Smooth muscle cell (in vitro differentiated cells): ENCODE measurements at regions not wholly inside any gene's neighbourhood (a gene's known extent, or its start where the extent isn't known, plus 50 kb on each side); places are given as distances from the start of the nearest gene placed in this dataset.

Source experiments
- DNase-seq: peaks from one replicate; lab custom pipeline; 2025; ENCODE audit not compliant: unreplicated experiment; lab: John Stamatoyannopoulos, UW
- H2AFZ ChIP-seq: fragments of 200-600 bp; sonication (generic); 2 replicates; pipeline ENCODE4 v1.6.0; 2016; ENCODE audit warnings: antibody characterized with exemption, low read depth, mild to moderate bottlenecking
- H3F3A ChIP-seq: fragments of 200-600 bp; sonication (generic); 2 replicates; pipeline ENCODE4 v1.6.0; 2017; ENCODE audit warnings: antibody characterized with exemption, low read depth
- H3K27ac ChIP-seq: fragments of 200-600 bp; sonication (generic); 2 replicates; pipeline ENCODE4 v1.5.1; 2016; ENCODE audit warnings: low read depth, mild to moderate bottlenecking
- H3K27me3 ChIP-seq: fragments of 200-600 bp; sonication (generic); 2 replicates; pipeline ENCODE4 v1.6.1; 2016; ENCODE audit warnings: low read depth, mild to moderate bottlenecking
- H3K36me3 ChIP-seq: fragments of 200-600 bp; sonication (generic); 2 replicates; pipeline ENCODE4 v1.5.1; 2016; ENCODE audit warnings: low read depth
- H3K4me1 ChIP-seq: fragments of 200-600 bp; sonication (generic); 2 replicates; pipeline ENCODE4 v1.5.1; 2016; ENCODE audit warnings: low read depth
- H3K4me2 ChIP-seq: fragments of 200-600 bp; sonication (generic); 2 replicates; pipeline ENCODE4 v1.6.0; 2016; ENCODE audit warnings: mild to moderate bottlenecking
- H3K4me3 ChIP-seq: fragments of 200-600 bp; sonication (generic); 2 replicates; pipeline ENCODE4 v1.5.1; 2016; ENCODE audit warnings: mild to moderate bottlenecking
- H3K79me2 ChIP-seq: fragments of 200-600 bp; sonication (generic); 2 replicates; pipeline ENCODE4 v1.6.0; 2016; ENCODE audit warnings: low read depth, mild to moderate bottlenecking
- H3K9ac ChIP-seq: fragments of 200-600 bp; sonication (generic); 2 replicates; pipeline ENCODE4 v1.6.0; 2016; ENCODE audit warnings: low read depth
- H3K9me3 ChIP-seq: fragments of 200-600 bp; sonication (generic); replicated peaks from 2 replicates; pipeline ENCODE4 v1.5.1; 2016; ENCODE audit warnings: low read depth
- H4K20me1 ChIP-seq: fragments of 200-600 bp; sonication (generic); 2 replicates; pipeline ENCODE4 v1.6.0; 2016; ENCODE audit warnings: low read depth
- WGBS: methylation state at CpG from one replicate; pipeline ENCODE4 v1.1.7; 2016; ENCODE audit warnings: low lambda C conversion rate; 5-methylcytosine and 5-hydroxymethylcytosine counted together
- TF ChIP-seq, protein P1 (sequence below): fragments of 200-600 bp; sonication (generic); IDR thresholded peaks from 2 replicates; pipeline ENCODE4 v1.5.1; 2017; ENCODE audit warnings: borderline replicate concordance, mild to moderate bottlenecking, antibody characterized with exemption; ENCODE audit not compliant: insufficient read depth, poor library complexity, severe bottlenecking

DNA sequence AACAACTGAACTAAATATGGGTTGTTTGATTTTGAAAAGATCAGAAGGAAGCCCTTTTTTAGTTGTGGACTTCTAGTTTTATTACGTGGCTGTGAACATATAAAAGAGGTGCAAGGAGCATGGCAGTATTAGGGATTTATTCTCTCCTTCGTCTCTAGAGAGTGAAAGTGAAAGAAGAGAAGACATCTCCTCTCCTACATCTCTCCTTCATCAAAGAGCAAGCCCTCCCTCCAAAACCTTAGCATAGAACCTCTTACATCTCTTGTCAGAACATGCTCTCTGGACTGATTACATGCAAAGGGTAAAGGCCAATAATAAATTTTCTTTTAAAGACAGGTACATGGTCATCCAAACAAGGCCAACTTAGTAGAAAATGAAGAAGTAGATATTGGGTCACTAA, 184.3 kb upstream of the IRX1 start:
- peaks cover 3% of the 10 kb centered on the region for H3K9me3 ChIP-seq
- H3K27ac ChIP-seq: no peak overlapping the region
- H3K4me1 ChIP-seq: no peaks in the 10 kb centered on the region
- no peak for DNase-seq
- H2AFZ ChIP-seq: no peak overlapping the region
- no peaks in the 10 kb centered on the region for H3K36me3 ChIP-seq
- H3K9ac ChIP-seq: no peak overlapping the region
- H3F3A ChIP-seq: no peaks in the 10 kb centered on the region
- no peaks in the 10 kb centered on the region for H4K20me1 ChIP-seq
- no peaks in the 10 kb centered on the region for H3K79me2 ChIP-seq
- no peak overlapping the region for H3K4me3 ChIP-seq
- TF ChIP-seq, protein P1, sequence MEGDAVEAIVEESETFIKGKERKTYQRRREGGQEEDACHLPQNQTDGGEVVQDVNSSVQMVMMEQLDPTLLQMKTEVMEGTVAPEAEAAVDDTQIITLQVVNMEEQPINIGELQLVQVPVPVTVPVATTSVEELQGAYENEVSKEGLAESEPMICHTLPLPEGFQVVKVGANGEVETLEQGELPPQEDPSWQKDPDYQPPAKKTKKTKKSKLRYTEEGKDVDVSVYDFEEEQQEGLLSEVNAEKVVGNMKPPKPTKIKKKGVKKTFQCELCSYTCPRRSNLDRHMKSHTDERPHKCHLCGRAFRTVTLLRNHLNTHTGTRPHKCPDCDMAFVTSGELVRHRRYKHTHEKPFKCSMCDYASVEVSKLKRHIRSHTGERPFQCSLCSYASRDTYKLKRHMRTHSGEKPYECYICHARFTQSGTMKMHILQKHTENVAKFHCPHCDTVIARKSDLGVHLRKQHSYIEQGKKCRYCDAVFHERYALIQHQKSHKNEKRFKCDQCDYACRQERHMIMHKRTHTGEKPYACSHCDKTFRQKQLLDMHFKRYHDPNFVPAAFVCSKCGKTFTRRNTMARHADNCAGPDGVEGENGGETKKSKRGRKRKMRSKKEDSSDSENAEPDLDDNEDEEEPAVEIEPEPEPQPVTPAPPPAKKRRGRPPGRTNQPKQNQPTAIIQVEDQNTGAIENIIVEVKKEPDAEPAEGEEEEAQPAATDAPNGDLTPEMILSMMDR: no peak
- 76% methylated on average over 2 of the region's 2 CpGs for WGBS
- H3K4me2 ChIP-seq: no peak overlapping the region
- H3K27me3 ChIP-seq: no peaks in the 10 kb centered on the region

DNA sequence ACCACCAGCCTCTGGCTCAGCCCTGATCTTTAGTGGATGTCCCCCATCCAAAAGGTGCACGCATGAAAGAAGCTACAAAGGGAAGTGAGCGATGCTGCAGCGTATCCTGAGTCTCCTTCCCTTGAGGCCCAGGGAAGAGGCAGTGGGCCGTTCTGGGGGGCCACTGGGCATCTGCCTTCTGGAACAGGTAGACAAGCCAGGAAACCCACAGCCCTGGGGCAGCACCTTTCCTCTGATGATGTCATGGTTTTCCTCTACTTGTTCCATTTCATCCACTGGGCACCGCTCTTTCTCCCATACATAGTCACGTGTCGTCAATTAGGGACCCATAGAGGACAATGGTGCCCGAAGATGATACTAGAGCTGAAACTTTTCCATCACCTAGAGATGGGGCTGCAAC, 194.0 kb upstream of the IRX1 start:
- TF ChIP-seq, protein P1: no peak
- H2AFZ ChIP-seq: no peak overlapping the region
- no peak overlapping the region for H3K4me2 ChIP-seq
- 77% methylated on average over 8 of the region's 8 CpGs for WGBS
- H3K36me3 ChIP-seq: no peaks in the 10 kb centered on the region
- H3K27ac ChIP-seq: no peak overlapping the region
- no peak overlapping the region for H3K4me3 ChIP-seq
- H3K9me3 ChIP-seq: no peaks in the 10 kb centered on the region
- no peaks in the 10 kb centered on the region for H3K79me2 ChIP-seq
- no peaks in the 10 kb centered on the region for H4K20me1 ChIP-seq
- no peak overlapping the region for H3K9ac ChIP-seq
- DNase-seq: no peak
- H3F3A ChIP-seq: no peaks in the 10 kb centered on the region
- no peaks in the 10 kb centered on the region for H3K4me1 ChIP-seq
- no peaks in the 10 kb centered on the region for H3K27me3 ChIP-seq

DNA sequence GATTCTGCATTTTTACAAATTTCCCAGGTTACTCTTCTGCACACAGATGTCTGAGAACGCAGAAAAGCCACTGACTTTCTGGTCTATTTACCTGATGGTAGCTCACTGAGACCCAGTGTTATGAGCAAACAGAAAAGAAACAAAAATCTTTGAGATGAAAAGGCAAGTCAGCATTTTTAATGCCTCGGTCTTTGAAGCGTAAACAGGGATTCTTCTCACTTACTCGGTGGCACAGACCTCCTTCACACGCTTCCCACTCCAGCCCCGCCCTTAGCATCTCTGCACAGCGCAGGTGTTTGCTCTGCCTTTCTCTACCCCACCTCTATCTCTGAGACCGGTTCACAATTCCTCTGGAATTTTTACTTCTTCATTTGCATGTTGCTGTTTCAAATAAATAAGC, 195.0 kb upstream of the IRX1 start:
- H3K4me2 ChIP-seq: no peak overlapping the region
- no peaks in the 10 kb centered on the region for H3F3A ChIP-seq
- no peak overlapping the region for H3K27ac ChIP-seq
- TF ChIP-seq, protein P1: no peak
- H3K79me2 ChIP-seq: no peaks in the 10 kb centered on the region
- no peaks in the 10 kb centered on the region for H4K20me1 ChIP-seq
- H3K4me1 ChIP-seq: peaks cover under 1% of the 10 kb centered on the region
- no peaks in the 10 kb centered on the region for H3K36me3 ChIP-seq
- no peak overlapping the region for H3K4me3 ChIP-seq
- H3K9me3 ChIP-seq: no peaks in the 10 kb centered on the region
- no peaks in the 10 kb centered on the region for H3K27me3 ChIP-seq
- no peak for DNase-seq
- H3K9ac ChIP-seq: no peak overlapping the region
- no peak overlapping the region for H2AFZ ChIP-seq
- 89% methylated on average over 8 of the region's 8 CpGs for WGBS

DNA sequence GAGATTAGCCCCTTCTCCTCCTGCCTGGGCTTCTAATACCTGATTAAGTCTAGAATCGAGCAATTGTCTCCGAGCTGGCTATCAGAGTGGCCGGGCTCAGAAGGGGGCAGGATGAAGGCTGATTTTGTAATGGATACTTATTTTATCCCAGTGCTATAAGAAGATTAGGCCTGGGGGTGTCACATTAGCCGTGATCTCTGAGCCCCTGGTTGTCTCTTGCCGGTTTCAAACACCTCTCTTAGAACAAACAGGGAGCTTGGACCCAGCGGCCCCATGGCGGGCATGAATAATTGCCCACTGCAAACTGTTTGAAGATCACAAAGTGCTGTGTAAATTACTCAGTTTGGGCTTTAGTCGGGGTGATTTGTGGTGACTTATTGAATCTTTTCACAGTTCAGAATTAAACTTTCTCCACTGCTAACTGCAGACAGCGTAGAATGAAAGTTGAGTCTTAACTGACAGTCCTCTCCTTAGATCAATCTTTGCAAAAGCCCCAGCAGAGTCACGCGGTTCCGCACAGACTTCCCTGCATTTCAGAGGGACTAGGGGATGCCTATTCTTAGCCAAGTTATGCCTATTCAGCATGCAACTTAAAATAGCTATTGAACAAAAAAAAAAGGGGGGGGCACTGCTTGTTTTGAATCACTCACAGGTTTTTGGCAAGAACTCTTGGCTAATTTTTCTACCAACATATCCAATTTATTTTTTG, 200.6 kb upstream of the IRX1 start:
- Histone ChIP-seq H4K20me1 (no peaks in the 10 kb centered on the region), H3K27ac (no peak overlapping the region), H3K9me3 (no peaks in the 10 kb centered on the region), H3K4me1 (peaks cover 6% of the 10 kb centered on the region), H3K27me3 (peaks cover 7% of the 10 kb centered on the region), H3K4me3 (no peak overlapping the region), H3F3A (no peaks in the 10 kb centered on the region), H2AFZ (no peak overlapping the region), H3K9ac (no peak overlapping the region), H3K79me2 (no peaks in the 10 kb centered on the region), H3K4me2 (no peak overlapping the region), H3K36me3 (no peaks in the 10 kb centered on the region)
- TF ChIP-seq, protein P1: no peak
- DNase-seq: no peak
- WGBS: 60% methylated on average over 12 of the region's 12 CpGs
